ENCODE measurements at regions not wholly inside any gene's neighbourhood (a gene's known extent, or its start where the extent isn't known, plus 50 kb on each side); places are given as distances from the start of the nearest gene placed in this dataset.
"Not testable (repeated sequence)": the region's sequence is repeated elsewhere in the genome, so short reads cannot be mapped to it uniquely, and the experiment has no call there.

- not testable (repeated sequence) for TF ChIP-seq FOXP2 (optimal IDR thresholded peaks at IDR 0.05; ENCODE audit: control extremely low read depth, extremely low read length, insufficient read depth); POLR2AphosphoS5 (IDR thresholded peaks at IDR 0.05; ENCODE audit: borderline replicate concordance, low read depth, low read length)
Observed at GRCh38 chr5:167391286-167391685, 900.2 kb upstream of the WWC1 start.
